ENCODE measurements at regions not wholly inside any gene's neighbourhood (a gene's known extent, or its start where the extent isn't known, plus 50 kb on each side); places are given as distances from the start of the nearest gene placed in this dataset.

- no peak for DNase-seq
Observed at GRCh38 chr12:125272383-125272933, 207.2 kb downstream of the AACS start.

- no peak for DNase-seq
Observed at GRCh38 chr12:125276567-125276966, 211.3 kb downstream of the AACS start.

GRCh38 chr12:125280482-125281377, 215.5 kb downstream of the AACS start:
- DNase-seq: no peak

DNA sequence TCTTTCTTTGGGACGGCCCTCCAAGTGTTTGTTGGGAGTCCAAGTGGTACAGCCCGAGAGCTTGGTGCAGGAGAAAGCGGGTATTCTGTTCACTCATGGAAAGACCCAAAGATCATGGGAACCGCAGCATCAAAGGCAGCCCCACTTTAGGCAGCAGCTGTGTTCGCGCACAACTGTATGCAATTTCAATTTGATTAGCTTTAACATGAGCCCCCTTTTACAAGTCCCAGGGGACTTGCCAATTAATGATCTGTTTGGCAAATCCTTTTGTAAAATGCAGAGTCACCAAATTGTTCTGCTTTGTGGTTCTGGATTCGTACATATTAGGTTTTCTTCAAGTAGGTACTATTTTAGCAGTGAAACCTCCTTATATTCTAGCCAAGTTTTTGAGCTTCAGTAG, 217.7 kb downstream of the AACS start:
- DNase-seq: no peak

GRCh38 chr12:125283521-125283920, 218.3 kb downstream of the AACS start:
- DNase-seq: no peak

- no peak for DNase-seq
Observed at GRCh38 chr12:125284087-125284486, 218.9 kb downstream of the AACS start.

DNA sequence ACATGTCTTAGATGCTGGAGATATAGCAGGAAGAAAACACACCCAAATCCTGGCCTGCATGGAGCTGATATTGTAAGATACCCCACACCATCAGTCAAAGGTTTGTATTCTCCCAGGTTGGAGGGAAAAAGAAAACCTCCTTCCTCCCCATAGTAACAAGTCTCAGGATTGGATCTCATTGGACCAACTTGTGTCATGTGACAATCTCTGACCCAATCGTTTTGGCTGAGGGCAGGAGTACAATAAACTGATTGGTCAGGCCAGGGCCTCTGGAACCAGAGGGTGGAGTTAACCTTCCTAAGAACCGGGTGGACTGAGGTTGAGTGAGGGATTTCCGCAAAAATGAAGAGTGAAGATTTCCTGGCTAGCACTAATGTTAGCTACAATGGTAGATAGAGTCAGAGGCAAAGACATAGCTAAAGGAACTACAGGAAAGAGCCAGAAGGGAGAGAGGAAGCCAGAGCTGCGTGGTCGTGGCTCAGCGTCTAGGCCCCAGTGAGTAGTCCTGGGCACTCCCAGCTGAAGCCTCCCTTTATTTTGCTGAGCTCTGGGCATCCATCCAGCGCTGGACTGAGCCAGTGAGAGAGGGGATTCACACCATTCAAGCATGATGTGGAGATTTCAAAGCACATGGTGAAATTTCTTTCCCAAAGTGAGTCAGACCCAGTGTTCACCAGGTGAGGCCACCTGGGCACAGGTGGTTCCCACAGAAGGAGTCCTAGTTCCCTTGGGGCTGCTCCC, 219.9 kb downstream of the AACS start:
- no peak for DNase-seq

GRCh38 chr12:125286005-125286727, 220.9 kb downstream of the AACS start:
- DNase-seq: no peak

DNA sequence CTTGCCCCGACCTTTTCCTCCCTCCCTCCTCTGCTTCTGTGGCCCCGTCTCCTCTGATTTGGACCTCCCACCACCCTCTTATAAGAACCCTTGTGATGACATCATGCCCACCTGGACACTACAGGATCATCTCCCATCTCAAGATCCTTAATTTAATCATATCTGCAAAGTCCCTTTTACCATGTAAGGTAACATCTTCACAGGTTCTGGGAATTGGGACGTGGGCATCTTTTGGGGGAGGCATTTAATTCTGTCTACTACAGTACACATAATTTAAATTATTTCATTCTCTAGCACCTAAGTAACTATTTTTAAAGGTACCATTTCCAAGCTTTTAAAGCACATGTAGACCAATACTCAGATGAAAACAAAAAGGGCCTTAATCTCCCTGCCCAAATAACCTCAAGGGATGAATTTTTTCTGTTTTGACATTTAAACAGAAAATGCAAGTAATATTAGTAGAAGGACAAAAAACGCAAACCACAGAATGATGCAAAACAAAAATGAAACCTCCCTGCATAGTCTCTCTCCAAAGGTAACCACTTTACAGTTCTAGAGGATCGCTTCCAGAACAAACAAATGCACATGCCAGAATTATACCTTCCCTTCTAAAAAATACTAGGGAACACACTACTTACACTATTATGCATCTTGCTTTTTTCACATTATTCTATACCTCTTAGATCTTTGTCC, 222.1 kb downstream of the AACS start:
- no peak for DNase-seq

DNA sequence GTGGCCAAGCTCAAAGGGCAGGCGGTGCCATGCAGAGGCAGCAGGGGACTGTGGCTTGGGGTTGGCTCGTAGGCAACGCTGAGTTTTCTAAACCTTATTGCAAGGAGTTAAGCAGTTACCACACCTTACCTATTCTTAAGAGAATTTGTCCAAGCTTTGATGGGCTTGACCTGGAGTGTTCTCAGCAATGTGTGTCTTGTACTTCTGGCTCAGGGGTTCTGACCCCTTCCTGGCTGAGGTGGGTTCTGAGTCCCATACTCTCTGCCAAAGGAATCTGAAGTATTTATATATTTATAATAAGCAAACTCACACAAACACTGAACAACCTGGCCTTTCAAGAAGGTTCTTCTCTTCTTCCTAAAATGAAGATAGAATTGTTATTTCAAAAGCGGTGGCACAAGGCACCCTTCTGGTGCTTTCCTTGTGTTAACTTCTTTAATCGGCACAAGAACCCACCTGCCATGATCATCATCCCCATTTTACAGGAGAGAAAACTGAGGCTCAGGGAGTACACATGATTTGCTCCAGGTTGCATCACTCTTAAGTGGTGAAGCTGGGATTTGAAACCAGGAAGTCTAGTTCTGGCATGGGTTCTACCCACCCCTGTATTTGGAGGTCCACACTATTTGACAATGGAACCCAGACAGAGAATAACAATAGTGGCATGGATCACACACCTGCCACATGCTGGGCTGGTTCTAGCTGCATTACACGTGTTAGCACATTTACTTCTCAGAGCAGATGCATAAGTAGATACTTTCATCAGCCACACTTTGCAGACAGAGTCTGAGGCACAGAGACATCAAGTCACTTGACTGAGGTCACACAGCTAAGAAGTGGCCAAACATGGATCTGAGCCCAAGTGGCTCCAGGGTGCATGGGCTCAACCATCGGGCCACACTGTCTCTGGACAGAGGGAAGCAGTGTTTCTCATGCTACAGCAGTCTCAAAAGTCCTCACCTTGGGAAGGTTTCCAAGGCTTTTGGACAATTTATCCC, 224.0 kb downstream of the AACS start:
- DNase-seq: no peak

GRCh38 chr12:125289970-125290369, 224.7 kb downstream of the AACS start:
- no peak for DNase-seq

DNA sequence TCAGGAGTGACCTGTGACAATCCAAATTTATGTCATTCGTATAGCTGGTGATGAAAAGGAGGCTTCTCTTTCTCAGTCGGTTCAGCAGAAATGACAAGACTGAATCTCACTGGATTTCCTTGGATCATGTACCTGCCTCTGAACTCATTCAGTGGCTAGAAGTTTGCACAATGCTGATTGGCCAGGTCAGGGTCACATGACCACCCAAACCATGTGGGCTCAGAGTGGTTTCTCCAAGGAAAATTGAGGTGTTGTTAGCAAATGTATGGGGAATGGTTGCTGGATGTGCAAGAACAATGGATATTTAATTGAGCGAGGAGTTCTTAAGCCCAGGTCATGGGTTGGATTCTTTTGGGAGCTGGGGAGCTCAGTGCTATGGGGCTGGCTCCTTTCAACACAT, 227.5 kb downstream of the AACS start:
- no peak for DNase-seq

GRCh38 chr12:125295550-125295949, 230.3 kb downstream of the AACS start:
- no peak for DNase-seq

DNA sequence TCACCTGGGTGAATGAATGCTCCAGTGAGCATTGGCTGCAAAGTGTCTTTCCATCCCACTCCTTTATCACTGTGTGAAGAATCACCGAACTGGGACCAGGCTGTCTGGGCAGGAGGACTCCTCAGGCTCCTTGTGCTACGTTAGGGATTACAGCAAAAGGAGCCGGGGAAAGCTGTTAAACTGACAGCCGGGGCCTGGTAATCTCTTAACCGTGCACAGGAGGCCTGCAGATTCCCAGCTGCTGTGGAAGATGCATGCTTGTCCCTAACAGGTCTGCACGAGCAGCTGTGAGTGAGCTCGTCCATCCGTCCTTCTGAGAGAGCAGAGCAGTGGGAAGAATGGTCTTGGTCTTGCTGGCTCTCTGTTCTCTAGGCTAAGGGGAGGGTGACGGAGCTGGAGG, 231.5 kb downstream of the AACS start:
- no peak for DNase-seq

GRCh38 chr12:125299840-125300239, 234.6 kb downstream of the AACS start:
- DNase-seq: no peak

DNA sequence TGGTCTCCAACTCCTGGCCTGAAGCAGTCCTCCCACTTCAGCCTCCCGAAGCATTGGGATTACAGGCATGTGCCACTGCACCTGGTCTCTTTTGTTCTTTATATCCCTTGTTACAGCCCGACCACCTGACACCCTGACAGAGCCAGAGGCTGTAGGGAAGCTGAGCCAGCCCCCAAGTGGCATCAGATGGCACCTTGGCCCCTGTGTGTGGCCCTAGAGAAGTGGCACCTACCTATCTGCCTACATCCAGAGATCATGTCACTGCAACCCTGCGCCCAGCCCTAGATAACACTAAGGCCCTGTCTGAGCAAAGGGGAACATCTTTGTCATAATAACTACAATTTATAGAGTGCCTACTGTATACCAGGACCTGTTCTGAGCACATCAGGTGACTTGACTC, 235.0 kb downstream of the AACS start:
- no peak for DNase-seq

- no peak for DNase-seq
Observed at GRCh38 chr12:125303337-125303736, 238.1 kb downstream of the AACS start.

- DNase-seq: no peak
Observed at GRCh38 chr12:125304029-125304428, 238.8 kb downstream of the AACS start.

DNA sequence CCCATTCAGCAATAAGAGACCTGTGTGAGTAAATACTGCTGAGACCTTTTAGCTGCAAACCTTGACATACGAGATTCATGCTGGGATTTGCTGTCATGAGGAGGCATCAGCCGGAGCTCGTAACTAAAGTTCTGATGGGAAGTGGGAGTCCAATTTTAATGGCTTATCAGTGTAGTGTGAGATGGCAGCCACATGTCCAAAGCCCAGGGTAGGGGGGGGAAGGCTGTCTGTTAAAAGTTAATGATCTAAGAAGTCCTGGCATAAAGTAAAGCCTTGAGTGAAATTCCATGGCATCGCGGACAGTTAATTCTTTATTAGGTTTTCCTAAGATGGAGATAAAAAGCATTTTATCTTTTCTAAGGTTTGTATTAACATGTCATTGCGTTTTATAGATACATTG, 240.0 kb downstream of the AACS start:
- no peak for DNase-seq

DNA sequence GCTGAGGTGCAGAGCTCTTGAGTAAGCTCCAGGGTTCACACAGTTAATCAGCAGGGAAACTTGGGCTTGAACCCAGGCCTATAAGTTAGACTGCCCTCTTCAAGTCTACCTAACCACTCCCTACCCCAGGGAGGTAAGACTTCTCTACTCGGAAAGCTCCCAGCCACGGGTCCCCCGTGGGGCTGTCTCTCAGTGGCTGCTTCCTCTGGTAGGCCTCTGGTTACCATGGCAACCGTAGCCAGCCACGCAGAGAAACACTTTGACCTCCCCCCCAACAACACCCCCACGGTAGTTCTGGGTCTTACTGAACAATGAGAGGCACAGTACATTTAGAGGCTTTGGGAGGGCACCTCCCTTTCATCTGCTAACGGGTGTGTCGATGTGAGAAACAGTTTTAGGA, 245.2 kb downstream of the AACS start:
- no peak for DNase-seq

DNA sequence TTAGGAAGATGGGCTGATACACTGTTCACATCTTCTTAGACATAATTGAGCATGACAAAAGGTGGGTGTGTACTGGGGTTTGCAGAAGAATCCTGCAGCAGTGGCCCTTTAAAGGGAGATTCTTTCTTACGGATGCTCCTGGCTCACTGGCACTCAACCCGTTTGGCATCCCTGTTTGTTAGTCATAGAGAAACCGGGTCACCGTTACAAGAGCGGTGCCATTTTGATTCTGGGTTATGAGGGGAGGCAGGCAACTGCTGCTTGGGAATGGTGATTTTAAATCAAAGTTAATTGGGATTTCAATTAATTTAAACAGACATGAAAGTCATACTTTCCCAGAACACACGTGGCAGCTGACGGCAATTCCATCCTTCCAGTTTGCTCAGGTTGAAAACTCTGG, 245.8 kb downstream of the AACS start:
- no peak for DNase-seq
